HuH-7.5 (cell line): ENCODE measurements at regions not wholly inside any gene's neighbourhood (a gene's known extent, or its start where the extent isn't known, plus 50 kb on each side); places are given as distances from the start of the nearest gene placed in this dataset.
"Not testable (repeated sequence)": the region's sequence is repeated elsewhere in the genome, so short reads cannot be mapped to it uniquely, and the experiment has no call there.

Experiments
- DNase-seq: peaks from one replicate; pipeline ENCODE4 v3.0.0; 2011; ENCODE audit warnings: low spot score

GRCh38 chr2:91422102-91422501 lies 2730.6 kb downstream of the RPIA start:
- DNase-seq: not testable (repeated sequence)

DNA sequence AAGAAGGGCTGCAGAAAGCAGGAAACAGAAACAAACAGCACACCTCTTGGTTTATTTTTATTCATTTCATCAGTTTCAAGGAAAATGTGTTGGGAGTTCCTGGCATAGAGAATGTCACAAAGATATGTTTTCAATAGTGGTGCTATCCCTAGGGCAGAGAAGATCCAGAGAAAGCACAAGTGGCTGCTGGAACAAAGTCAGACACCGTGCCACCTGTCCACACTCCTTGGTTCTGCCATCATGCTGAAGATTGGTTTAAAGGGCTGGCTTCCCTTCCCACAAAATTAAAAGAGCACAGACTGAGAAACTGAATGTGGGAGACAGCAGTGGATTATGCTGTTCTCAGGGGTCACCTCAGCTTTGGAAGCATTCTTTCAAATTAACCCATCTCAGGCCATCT lies 2735.7 kb downstream of the RPIA start:
- DNase-seq: not testable (repeated sequence)

DNA sequence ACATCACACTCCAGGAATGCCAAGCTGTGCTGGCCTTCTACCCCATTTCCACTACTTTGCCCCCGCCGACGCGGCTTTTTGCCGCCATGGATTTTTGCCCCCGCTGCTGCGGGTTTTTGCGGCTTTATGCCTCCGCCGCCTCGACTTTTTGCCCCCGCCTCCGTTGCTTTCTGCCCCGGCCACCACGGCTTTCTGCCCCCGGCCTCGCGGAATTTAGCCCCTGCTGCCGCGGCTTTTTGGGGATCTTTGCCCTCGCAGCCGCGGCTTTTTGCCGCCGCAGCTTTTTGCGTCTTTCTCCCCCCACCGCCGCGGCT lies 2750.4 kb downstream of the RPIA start:
- not testable (repeated sequence) for DNase-seq

GRCh38 chr2:91442246-91442905 lies 2750.9 kb downstream of the RPIA start:
- peak; percentile 9 for DNase-seq

DNA sequence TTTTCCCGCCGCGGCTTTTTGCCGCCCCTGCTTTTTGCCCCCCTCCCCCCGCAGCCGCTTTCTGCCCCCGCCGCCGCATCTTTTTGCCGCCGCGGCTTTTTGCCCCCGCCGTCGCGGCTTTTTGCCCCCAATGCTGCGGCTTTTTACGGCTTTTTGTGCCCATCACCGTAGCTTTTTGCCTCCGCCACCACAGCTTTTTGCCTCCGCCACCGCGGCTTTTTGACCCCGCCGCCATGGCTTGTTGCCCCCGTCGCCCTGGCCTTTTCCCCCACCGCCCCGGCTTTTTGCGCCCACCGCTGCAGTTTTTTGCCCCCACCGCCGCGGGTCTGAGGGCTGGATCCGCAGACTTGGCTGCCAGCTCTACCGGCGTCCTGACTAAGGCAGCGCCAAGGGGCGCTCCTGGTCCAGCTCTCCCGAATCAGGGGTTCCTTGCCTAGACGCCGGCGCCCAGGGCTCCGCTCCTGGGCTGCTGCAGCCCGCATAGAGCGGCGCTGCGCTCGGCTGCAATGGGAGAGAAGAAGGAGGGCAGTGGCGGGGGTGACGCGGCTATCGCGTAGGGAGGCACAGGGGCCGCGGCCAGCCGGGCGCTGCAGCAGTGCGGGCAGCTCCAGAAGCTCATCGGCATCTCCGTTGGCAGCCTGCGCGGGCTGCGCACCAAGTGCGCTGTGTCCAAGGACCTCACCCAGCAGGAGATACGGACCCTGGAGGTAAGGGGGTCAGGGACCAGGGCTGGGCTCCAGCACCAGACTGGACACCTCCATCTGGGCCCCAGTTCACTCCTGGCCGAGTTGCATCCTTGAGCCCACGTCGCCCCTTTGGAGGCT lies 2751.6 kb downstream of the RPIA start:
- DNase-seq: not testable (repeated sequence)

- not testable (repeated sequence) for DNase-seq
These were observed 2752.2 kb downstream of the RPIA start for GRCh38 chr2:91443730-91444115.

DNA sequence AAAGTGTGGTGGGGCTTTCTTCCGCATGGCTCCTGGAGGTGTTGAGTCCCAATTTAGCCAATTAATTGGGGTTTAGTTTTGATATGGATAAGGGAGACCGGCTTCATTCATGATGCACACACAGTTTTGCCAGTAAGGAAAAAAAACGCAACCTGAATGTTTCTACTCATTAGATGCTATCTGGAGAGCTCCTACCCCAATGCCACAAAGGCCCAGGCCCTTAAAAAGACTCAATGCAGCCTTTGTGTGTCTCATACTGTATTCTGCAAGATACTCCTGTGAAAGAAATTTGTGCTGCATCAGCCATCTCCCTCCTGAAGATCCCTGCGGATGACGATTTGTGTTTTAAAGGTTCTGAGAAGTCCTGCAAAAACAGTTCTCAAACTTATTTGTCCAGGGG lies 2754.2 kb downstream of the RPIA start:
- DNase-seq: not testable (repeated sequence)

GRCh38 chr2:91446489-91446888 lies 2755.0 kb downstream of the RPIA start:
- DNase-seq: not testable (repeated sequence)

- not testable (repeated sequence) for DNase-seq
These were observed 2755.4 kb downstream of the RPIA start for GRCh38 chr2:91446915-91447314.

GRCh38 chr2:91447508-91447907 lies 2756.0 kb downstream of the RPIA start:
- DNase-seq: not testable (repeated sequence)

DNA sequence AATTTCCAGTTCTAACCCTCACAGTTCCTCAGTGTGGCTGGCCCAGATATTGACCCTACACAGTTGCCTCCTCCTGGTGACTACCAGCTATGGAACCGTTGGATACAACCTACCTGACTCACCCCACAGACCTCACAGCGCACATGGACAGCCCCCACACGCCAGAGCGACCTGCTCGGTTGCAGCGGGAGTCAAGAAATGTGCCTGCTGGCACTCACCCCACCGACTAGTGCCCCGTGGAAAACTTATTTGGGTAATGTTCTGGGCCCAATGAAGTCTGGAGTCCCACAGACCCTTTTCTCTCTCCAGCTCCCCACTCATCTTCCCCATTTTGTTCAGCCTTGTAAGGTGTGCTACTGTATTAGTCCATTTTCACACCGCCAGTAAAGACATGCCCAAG lies 2770.8 kb downstream of the RPIA start:
- not testable (repeated sequence) for DNase-seq

DNA sequence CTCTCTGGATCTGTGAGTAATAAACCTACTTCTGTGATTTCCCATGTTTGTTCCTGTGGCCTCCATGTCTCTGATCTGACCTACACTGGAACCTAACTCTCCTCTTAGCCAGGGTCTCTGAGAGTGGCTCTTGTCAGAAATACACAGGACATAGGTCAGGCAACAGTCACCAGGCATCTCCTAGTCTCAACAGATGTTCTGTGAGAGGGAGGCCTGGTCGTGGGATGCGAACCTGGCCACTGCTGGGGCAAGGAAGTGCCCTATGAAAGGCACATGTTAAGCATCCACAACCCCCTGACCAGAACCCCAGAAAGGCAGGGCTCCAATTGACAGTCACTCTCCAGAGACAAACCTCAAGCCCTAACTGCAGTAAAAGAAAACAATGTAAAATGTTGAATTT lies 2771.5 kb downstream of the RPIA start:
- not testable (repeated sequence) for DNase-seq

GRCh38 chr2:91466780-91467363 lies 2775.4 kb downstream of the RPIA start:
- not testable (repeated sequence) for DNase-seq

DNA sequence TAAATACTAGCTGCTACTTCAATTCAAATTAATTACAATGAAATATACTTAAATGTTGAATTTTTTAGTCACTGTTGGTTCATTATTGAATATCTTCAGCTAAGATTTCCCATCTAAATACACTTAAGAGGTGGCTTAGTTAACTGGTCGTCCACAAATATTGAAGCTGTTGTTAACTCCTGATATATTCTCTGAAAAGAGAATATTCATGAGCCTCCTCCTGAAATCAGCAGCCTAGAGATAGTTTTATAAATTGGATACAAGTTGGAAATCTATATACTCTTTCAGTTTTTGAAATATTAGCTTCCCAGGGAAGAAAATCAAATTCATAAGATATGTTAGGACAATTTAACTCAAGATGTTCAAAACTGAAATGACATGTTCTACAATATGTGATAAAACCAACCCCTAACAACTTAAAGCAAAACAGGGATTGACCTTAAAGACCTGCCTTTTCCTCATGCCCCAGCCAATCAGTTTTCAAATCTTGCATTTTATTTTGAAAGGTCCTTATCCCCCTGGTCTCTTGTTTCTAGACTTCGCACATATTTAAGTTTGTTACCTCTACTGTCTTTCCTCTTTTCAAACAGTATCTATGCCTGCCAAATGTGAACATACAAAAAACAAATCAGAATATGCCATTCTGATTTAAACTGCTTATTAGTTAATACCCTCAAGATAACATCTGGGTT lies 2784.9 kb downstream of the RPIA start:
- not testable (repeated sequence) for DNase-seq

DNA sequence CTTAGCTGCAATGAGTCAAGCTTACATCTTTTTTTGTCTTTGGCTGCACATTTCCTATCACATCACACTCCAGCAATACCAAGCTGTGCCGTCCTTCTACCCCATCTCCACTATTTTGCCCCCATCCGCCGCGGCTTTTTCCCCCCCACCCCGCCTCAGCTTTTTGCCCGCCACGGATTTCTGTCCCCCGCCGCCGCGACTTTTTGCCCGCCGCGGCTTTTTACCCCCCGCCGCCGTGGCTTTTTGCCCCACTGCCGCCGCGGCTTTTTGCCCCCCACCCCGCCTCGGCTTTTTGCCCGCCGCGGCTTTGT lies 2785.4 kb downstream of the RPIA start:
- not testable (repeated sequence) for DNase-seq

- DNase-seq: not testable (repeated sequence)
These were observed 2785.8 kb downstream of the RPIA start for GRCh38 chr2:91477291-91477690.

- peak; percentile 44 for DNase-seq
These were observed 2786.5 kb downstream of the RPIA start for GRCh38 chr2:91477731-91478672.

GRCh38 chr2:91478851-91479718 lies 2787.6 kb downstream of the RPIA start:
- DNase-seq: not testable (repeated sequence)

GRCh38 chr2:91485226-91485625 lies 2793.8 kb downstream of the RPIA start:
- DNase-seq: not testable (repeated sequence)
